ENCODE measurements at regions not wholly inside any gene's neighbourhood (a gene's known extent, or its start where the extent isn't known, plus 50 kb on each side); places are given as distances from the start of the nearest gene placed in this dataset.

- TF ChIP-seq CTCF (IDR thresholded peaks at IDR 0.05) = no peak
- TF ChIP-seq EZH2 (IDR thresholded peaks at IDR 0.05; ENCODE audit: borderline replicate concordance, insufficient read depth, low read depth, low read length, poor library complexity, severe bottlenecking) = no peak
Measured at GRCh38 chr13:22235285-22235949, 564.5 kb downstream of the FGF9 start.

All from B cell (primary cell).